ENCODE measurements at regions not wholly inside any gene's neighbourhood (a gene's known extent, or its start where the extent isn't known, plus 50 kb on each side); places are given as distances from the start of the nearest gene placed in this dataset.

GRCh38 chr2:13611939-13612338 lies 895.2 kb downstream of the TRIB2 start:
- DNase-seq = no peak
- no peak overlapping the region for H3K27ac ChIP-seq
- no peak for ATAC-seq
- H3K9me3 ChIP-seq = no peaks in the 10 kb centered on the region
- H3K36me3 ChIP-seq = no peaks in the 10 kb centered on the region
- H3K4me3 ChIP-seq = no peak overlapping the region
- intact Hi-C loops (cut with DNase I) = no loop called here
- WGBS (ENCODE audit: insufficient coverage, low coverage, low lambda C conversion rate, missing lambda C conversion rate) = 0% methylated on average over 1 of the region's 1 CpG
- no peak for TF ChIP-seq POLR2A (IDR thresholded peaks at IDR 0.05)
- no peak for TF ChIP-seq CTCF (IDR thresholded peaks at IDR 0.05)
- H3K4me1 ChIP-seq = no peaks in the 10 kb centered on the region
- no peaks in the 10 kb centered on the region for H3K27me3 ChIP-seq

- H3K27ac ChIP-seq = no peak overlapping the region
- intact Hi-C loops (cut with DNase I) = no loop called here
- no peaks in the 10 kb centered on the region for H3K9me3 ChIP-seq
- H3K4me1 ChIP-seq = no peaks in the 10 kb centered on the region
- TF ChIP-seq POLR2A (IDR thresholded peaks at IDR 0.05) = no peak
- 25% methylated on average over 2 of the region's 15 CpGs for WGBS (ENCODE audit: insufficient coverage, low coverage, low lambda C conversion rate, missing lambda C conversion rate)
- no peaks in the 10 kb centered on the region for H3K27me3 ChIP-seq
- no peaks in the 10 kb centered on the region for H3K36me3 ChIP-seq
- ATAC-seq (no peak), DNase-seq (no peak)
- no peak overlapping the region for H3K4me3 ChIP-seq
These were observed 899.3 kb downstream of the TRIB2 start for GRCh38 chr2:13616059-13616458.

GRCh38 chr2:13616616-13617015 lies 899.9 kb downstream of the TRIB2 start:
- TF ChIP-seq POLR2A (IDR thresholded peaks at IDR 0.05) (no peak), CTCF (IDR thresholded peaks at IDR 0.05) (no peak)
- DNase-seq (no peak), ATAC-seq (no peak)
- Histone ChIP-seq H3K27ac (no peak overlapping the region), H3K4me3 (no peak overlapping the region), H3K36me3 (no peaks in the 10 kb centered on the region), H3K9me3 (no peaks in the 10 kb centered on the region), H3K27me3 (no peaks in the 10 kb centered on the region), H3K4me1 (no peaks in the 10 kb centered on the region)
- 50% methylated on average over 3 of the region's 5 CpGs for WGBS (ENCODE audit: insufficient coverage, low coverage, low lambda C conversion rate, missing lambda C conversion rate)
- intact Hi-C loops (cut with DNase I) = no loop called here

- intact Hi-C loops (cut with DNase I) = no loop called here
- 71% methylated on average over 1 of the region's 1 CpG for WGBS (ENCODE audit: insufficient coverage, low coverage, low lambda C conversion rate, missing lambda C conversion rate)
- no peaks in the 10 kb centered on the region for H3K36me3 ChIP-seq
- H3K4me1 ChIP-seq = no peaks in the 10 kb centered on the region
- no peak overlapping the region for H3K4me3 ChIP-seq
- H3K9me3 ChIP-seq = no peaks in the 10 kb centered on the region
- TF ChIP-seq POLR2A (IDR thresholded peaks at IDR 0.05) = no peak
- no peak for TF ChIP-seq CTCF (IDR thresholded peaks at IDR 0.05)
- no peaks in the 10 kb centered on the region for H3K27me3 ChIP-seq
- DNase-seq = no peak
- no peak overlapping the region for H3K27ac ChIP-seq
- no peak for ATAC-seq
These were observed 911.4 kb downstream of the TRIB2 start for GRCh38 chr2:13628122-13628521.

- intact Hi-C loops (cut with DNase I) = no loop called here
- TF ChIP-seq POLR2A (IDR thresholded peaks at IDR 0.05) (no peak), CTCF (IDR thresholded peaks at IDR 0.05) (no peak)
- WGBS (ENCODE audit: insufficient coverage, low coverage, low lambda C conversion rate, missing lambda C conversion rate) = 50% methylated on average over 2 of the region's 2 CpGs
- Histone ChIP-seq H3K27ac (no peak overlapping the region), H3K4me3 (no peak overlapping the region), H3K4me1 (no peaks in the 10 kb centered on the region), H3K36me3 (no peaks in the 10 kb centered on the region), H3K9me3 (no peaks in the 10 kb centered on the region), H3K27me3 (no peaks in the 10 kb centered on the region)
- ATAC-seq (no peak), DNase-seq (no peak)
These were observed 921.4 kb downstream of the TRIB2 start for GRCh38 chr2:13638181-13638580.

Measured in right lobe of liver (tissue), 6 donors.